ENCODE measurements at regions not wholly inside any gene's neighbourhood (a gene's known extent, or its start where the extent isn't known, plus 50 kb on each side); places are given as distances from the start of the nearest gene placed in this dataset.

GRCh38 chr22:22085702-22086500, 103.3 kb upstream of the TOP3B start:
- TF ChIP-seq POLR2A (IDR thresholded peaks at IDR 0.05): no peak
- TF ChIP-seq POLR2AphosphoS5 (IDR thresholded peaks at IDR 0.05; ENCODE audit: insufficient read depth in 1 of 2, low read depth in 1 of 2): no peak
- H3K4me3 ChIP-seq: no peak overlapping the region
- H3K27ac ChIP-seq: no peak overlapping the region
- H3K27me3 ChIP-seq: no peaks in the 10 kb centered on the region
- no peaks in the 10 kb centered on the region for H3K36me3 ChIP-seq
- intact Hi-C loops (cut with DNase I): no loop called here
- no peaks in the 10 kb centered on the region for H3K4me1 ChIP-seq
- no peaks in the 10 kb centered on the region for H3K9me3 ChIP-seq
- no peak for DNase-seq (ENCODE audit: extremely low spot score in 2 of 2)

- no peak overlapping the region for H3K27ac ChIP-seq
- H3K4me1 ChIP-seq: no peaks in the 10 kb centered on the region
- DNase-seq (ENCODE audit: extremely low spot score in 2 of 2): no peak
- no peaks in the 10 kb centered on the region for H3K9me3 ChIP-seq
- H3K27me3 ChIP-seq: no peaks in the 10 kb centered on the region
- TF ChIP-seq POLR2A (IDR thresholded peaks at IDR 0.05) (no peak), CTCF (IDR thresholded peaks at IDR 0.05) (no peak), POLR2AphosphoS5 (IDR thresholded peaks at IDR 0.05; ENCODE audit: insufficient read depth in 1 of 2, low read depth in 1 of 2) (no peak)
- intact Hi-C loops (cut with DNase I): no loop called here
- H3K36me3 ChIP-seq: no peaks in the 10 kb centered on the region
- no peak overlapping the region for H3K4me3 ChIP-seq
These were observed 101.6 kb upstream of the TOP3B start for GRCh38 chr22:22084089-22084711.

- H3K27me3 ChIP-seq: no peaks in the 10 kb centered on the region
- no peaks in the 10 kb centered on the region for H3K36me3 ChIP-seq
- intact Hi-C loops (cut with DNase I): no loop called here
- H3K4me3 ChIP-seq: no peak overlapping the region
- no peak overlapping the region for H3K27ac ChIP-seq
- DNase-seq (ENCODE audit: extremely low spot score in 2 of 2): no peak
- TF ChIP-seq CTCF (IDR thresholded peaks at IDR 0.05) (no peak), POLR2A (IDR thresholded peaks at IDR 0.05) (no peak), POLR2AphosphoS5 (IDR thresholded peaks at IDR 0.05; ENCODE audit: insufficient read depth in 1 of 2, low read depth in 1 of 2) (no peak)
- no peaks in the 10 kb centered on the region for H3K4me1 ChIP-seq
- H3K9me3 ChIP-seq: no peaks in the 10 kb centered on the region
These were observed 100.4 kb upstream of the TOP3B start for GRCh38 chr22:22082960-22083359.

- Histone ChIP-seq H3K27me3 (no peaks in the 10 kb centered on the region), H3K9me3 (no peaks in the 10 kb centered on the region), H3K36me3 (no peaks in the 10 kb centered on the region), H3K4me3 (no peak overlapping the region), H3K4me1 (no peaks in the 10 kb centered on the region), H3K27ac (no peak overlapping the region)
- TF ChIP-seq CTCF (IDR thresholded peaks at IDR 0.05): no peak
- no peak for TF ChIP-seq POLR2AphosphoS5 (IDR thresholded peaks at IDR 0.05; ENCODE audit: insufficient read depth in 1 of 2, low read depth in 1 of 2)
- TF ChIP-seq POLR2A (IDR thresholded peaks at IDR 0.05): no peak
- no peak for DNase-seq (ENCODE audit: extremely low spot score in 2 of 2)
- intact Hi-C loops (cut with DNase I): no loop called here
These were observed 99.7 kb upstream of the TOP3B start for GRCh38 chr22:22082229-22082835.

GRCh38 chr22:22080270-22080669, 97.7 kb upstream of the TOP3B start:
- Histone ChIP-seq H3K27ac (no peak overlapping the region), H3K27me3 (no peaks in the 10 kb centered on the region), H3K4me1 (no peaks in the 10 kb centered on the region), H3K9me3 (no peaks in the 10 kb centered on the region), H3K4me3 (no peak overlapping the region), H3K36me3 (no peaks in the 10 kb centered on the region)
- no peak for DNase-seq (ENCODE audit: extremely low spot score in 2 of 2)
- intact Hi-C loops (cut with DNase I): no loop called here
- TF ChIP-seq CTCF (IDR thresholded peaks at IDR 0.05): no peak

Measured in vagina (tissue), 2 donors.